Progenitor cell of endocrine pancreas (in vitro differentiated cells): ENCODE measurements at regions not wholly inside any gene's neighbourhood (a gene's known extent, or its start where the extent isn't known, plus 50 kb on each side); places are given as distances from the start of the nearest gene placed in this dataset.

Source experiments
- DNase-seq: peaks from one replicate; pipeline ENCODE4 v3.0.0; 2021; ENCODE audit warnings: low spot score; ENCODE audit not compliant: unreplicated experiment
- H3K27ac Mint-ChIP-seq: 2 replicates; pipeline ENCODE4 v1.8.0; 2021; ENCODE audit warnings: mild to moderate bottlenecking, moderate library complexity, mixed read lengths
- H3K27me3 Mint-ChIP-seq: 2 replicates; pipeline ENCODE4 v1.8.0; 2021; ENCODE audit warnings: mixed read lengths
- H3K36me3 Mint-ChIP-seq: 2 replicates; pipeline ENCODE4 v1.8.0; 2022; ENCODE audit warnings: mixed read lengths; ENCODE audit not compliant: insufficient read depth
- H3K4me1 Mint-ChIP-seq: 2 replicates; pipeline ENCODE4 v1.8.0; 2021; ENCODE audit warnings: low read depth, mixed read lengths
- H3K4me3 Mint-ChIP-seq: 2 replicates; pipeline ENCODE4 v1.8.0; 2021; ENCODE audit warnings: low read depth, mild to moderate bottlenecking, moderate library complexity, mixed read lengths
- H3K9me3 Mint-ChIP-seq: 2 replicates; pipeline ENCODE4 v1.8.0; 2021; ENCODE audit warnings: low read depth, mixed read lengths
- CTCF ChIP-seq: fragments of 200-600 bp; sonication (generic); IDR thresholded peaks from one replicate; pipeline ENCODE4 v1.5.0; 2021; ENCODE audit warnings: antibody characterized with exemption, mild to moderate bottlenecking; ENCODE audit not compliant: unreplicated experiment

- Mint-ChIP-seq H3K36me3 (no peaks in the 10 kb centered on the region), H3K9me3 (no peaks in the 10 kb centered on the region), H3K27me3 (peaks cover 63% of the 10 kb centered on the region), H3K4me1 (peaks cover 3% of the 10 kb centered on the region), H3K27ac (no peak overlapping the region), H3K4me3 (no peak overlapping the region)
- no peak for DNase-seq
- TF ChIP-seq CTCF = no peak
These were observed 87.2 kb upstream of the POU3F1 start for GRCh38 chr1:38133756-38134155.

GRCh38 chr1:38133304-38133703 is 86.7 kb upstream of the POU3F1 start:
- Mint-ChIP-seq H3K4me3 (no peak overlapping the region), H3K27me3 (peaks cover 60% of the 10 kb centered on the region), H3K4me1 (peaks cover 3% of the 10 kb centered on the region), H3K27ac (no peak overlapping the region), H3K36me3 (no peaks in the 10 kb centered on the region), H3K9me3 (no peaks in the 10 kb centered on the region)
- DNase-seq = no peak
- TF ChIP-seq CTCF = no peak

- H3K36me3 Mint-ChIP-seq = no peaks in the 10 kb centered on the region
- no peak overlapping the region for H3K4me3 Mint-ChIP-seq
- H3K27ac Mint-ChIP-seq = no peak overlapping the region
- no peaks in the 10 kb centered on the region for H3K9me3 Mint-ChIP-seq
- H3K4me1 Mint-ChIP-seq = peaks cover 3% of the 10 kb centered on the region
- peaks cover 57% of the 10 kb centered on the region for H3K27me3 Mint-ChIP-seq
- DNase-seq = no peak
- TF ChIP-seq CTCF = no peak
These were observed 86.1 kb upstream of the POU3F1 start for GRCh38 chr1:38132681-38133080.

GRCh38 chr1:38131024-38131585 is 84.5 kb upstream of the POU3F1 start:
- Mint-ChIP-seq H3K9me3 (no peaks in the 10 kb centered on the region), H3K36me3 (no peaks in the 10 kb centered on the region), H3K4me1 (peaks cover 2% of the 10 kb centered on the region), H3K27me3 (peaks cover 54% of the 10 kb centered on the region), H3K27ac (no peak overlapping the region), H3K4me3 (no peak overlapping the region)
- no peak for TF ChIP-seq CTCF
- no peak for DNase-seq

- no peak for DNase-seq
- Mint-ChIP-seq H3K27ac (peak overlapping the region; percentile 3), H3K27me3 (peaks cover 45% of the 10 kb centered on the region), H3K4me1 (no peaks in the 10 kb centered on the region), H3K36me3 (no peaks in the 10 kb centered on the region), H3K4me3 (no peak overlapping the region), H3K9me3 (no peaks in the 10 kb centered on the region)
- TF ChIP-seq CTCF = no peak
These were observed 83.4 kb upstream of the POU3F1 start for GRCh38 chr1:38129971-38130370.
